ENCODE measurements at regions not wholly inside any gene's neighbourhood (a gene's known extent, or its start where the extent isn't known, plus 50 kb on each side); places are given as distances from the start of the nearest gene placed in this dataset.

DNA sequence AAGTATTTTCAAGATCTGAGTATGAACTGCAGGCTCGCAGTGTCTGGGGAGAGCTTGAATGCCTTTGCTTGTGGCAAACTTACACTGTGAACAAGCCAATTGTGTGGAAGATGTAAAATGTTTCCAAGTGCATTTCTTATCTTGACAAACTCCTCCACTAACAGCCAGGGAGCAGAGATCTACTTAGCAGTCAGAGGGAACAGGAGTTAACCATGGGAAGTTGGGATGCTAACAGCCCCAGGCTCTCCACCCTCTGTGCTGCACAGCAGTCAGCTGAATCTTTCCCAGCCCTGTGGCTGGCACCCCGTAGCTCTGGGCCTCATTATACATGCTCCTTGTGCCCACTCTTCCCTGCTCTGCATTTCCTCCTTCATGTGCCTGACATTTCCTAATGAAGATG lies 450.2 kb downstream of the TSN start (continued):
- TF ChIP-seq SIRT6 (IDR thresholded peaks at IDR 0.05; ENCODE audit: low read length) = no peak
- TF ChIP-seq TCF12 (IDR thresholded peaks at IDR 0.05; ENCODE audit: low read depth, low read length) = no peak
- TF ChIP-seq RXRA (IDR thresholded peaks at IDR 0.05; ENCODE audit: insufficient read depth, low read depth, low read length) = no peak
